ENCODE measurements at regions not wholly inside any gene's neighbourhood (a gene's known extent, or its start where the extent isn't known, plus 50 kb on each side); places are given as distances from the start of the nearest gene placed in this dataset.

DNA sequence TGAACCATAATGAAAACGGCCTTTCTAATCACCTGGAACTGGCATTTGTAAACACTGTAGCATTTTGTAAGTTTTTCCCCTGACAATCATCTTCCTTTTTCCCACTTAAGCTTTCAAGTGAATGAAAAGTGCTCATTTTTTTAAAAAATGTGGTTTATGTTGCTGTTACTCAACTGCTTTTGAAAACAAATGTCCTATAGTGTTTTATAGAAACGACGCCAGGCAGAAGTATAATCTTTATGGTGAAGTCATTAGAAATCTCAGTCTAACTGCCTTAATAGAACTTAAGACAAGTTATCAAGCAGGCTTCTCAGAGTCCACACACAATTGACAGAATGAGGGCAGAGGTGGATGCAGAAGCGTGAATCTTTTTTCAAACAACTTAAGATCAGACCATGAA, 442.3 kb downstream of the KLF12 start:
- TF ChIP-seq, protein P1, sequence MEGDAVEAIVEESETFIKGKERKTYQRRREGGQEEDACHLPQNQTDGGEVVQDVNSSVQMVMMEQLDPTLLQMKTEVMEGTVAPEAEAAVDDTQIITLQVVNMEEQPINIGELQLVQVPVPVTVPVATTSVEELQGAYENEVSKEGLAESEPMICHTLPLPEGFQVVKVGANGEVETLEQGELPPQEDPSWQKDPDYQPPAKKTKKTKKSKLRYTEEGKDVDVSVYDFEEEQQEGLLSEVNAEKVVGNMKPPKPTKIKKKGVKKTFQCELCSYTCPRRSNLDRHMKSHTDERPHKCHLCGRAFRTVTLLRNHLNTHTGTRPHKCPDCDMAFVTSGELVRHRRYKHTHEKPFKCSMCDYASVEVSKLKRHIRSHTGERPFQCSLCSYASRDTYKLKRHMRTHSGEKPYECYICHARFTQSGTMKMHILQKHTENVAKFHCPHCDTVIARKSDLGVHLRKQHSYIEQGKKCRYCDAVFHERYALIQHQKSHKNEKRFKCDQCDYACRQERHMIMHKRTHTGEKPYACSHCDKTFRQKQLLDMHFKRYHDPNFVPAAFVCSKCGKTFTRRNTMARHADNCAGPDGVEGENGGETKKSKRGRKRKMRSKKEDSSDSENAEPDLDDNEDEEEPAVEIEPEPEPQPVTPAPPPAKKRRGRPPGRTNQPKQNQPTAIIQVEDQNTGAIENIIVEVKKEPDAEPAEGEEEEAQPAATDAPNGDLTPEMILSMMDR (IDR thresholded peaks at IDR 0.05; ENCODE audit: low read depth, low read length): no peak
- peaks cover 8% of the 10 kb centered on the region for H3K36me3 ChIP-seq

DNA sequence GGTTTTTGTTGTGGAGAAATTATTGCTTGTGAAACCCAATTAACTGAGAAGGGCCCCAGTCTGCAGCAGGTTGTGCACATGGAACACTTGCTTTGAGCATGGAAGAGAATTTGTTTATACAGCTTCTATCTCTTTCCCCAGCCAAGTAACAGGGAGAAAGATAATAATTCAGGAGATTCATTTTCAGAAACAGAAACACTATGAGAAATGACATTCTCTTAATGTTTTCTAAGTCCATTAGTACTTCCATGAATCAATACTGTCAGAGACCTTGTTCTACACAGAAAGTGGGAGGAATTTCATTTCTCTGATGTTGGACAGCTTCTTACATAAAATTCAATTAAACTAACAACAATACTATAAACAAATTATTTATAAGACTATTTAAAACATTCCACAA, 446.3 kb downstream of the KLF12 start:
- H3K9me3 ChIP-seq (ENCODE audit: low read depth): no peaks in the 10 kb centered on the region

More for the DNA sequence above, 442.3 kb downstream of the KLF12 start:
- DNase-seq (ENCODE audit: low read depth in 1 of 2, low spot score in 1 of 2): no peak
- H3K27ac ChIP-seq: no peak overlapping the region
- H3K27me3 ChIP-seq: no peaks in the 10 kb centered on the region
- H3K4me1 ChIP-seq (ENCODE audit: low read depth): no peaks in the 10 kb centered on the region
- H3K4me3 ChIP-seq: no peak overlapping the region
- no peaks in the 10 kb centered on the region for H3K9me3 ChIP-seq (ENCODE audit: low read depth)

DNA sequence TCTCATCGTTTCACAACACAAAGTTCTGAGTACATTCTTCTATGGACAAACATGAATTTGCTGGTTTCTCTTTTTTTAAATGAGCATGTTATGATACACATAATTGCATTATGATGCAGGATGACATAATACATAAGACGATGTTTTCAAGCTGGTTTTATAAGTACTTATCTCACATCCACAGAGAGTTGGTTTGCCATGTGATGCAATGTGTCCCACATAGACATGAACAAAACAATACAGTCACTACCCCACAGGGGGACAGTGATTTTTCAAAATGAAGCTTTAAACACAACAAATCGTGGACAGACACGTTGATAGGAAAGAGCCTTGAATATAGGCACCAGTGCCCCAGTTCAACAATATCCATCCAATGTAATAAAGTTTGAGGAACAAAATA, 447.1 kb downstream of the KLF12 start:
- Histone ChIP-seq H3K27me3 (no peaks in the 10 kb centered on the region), H3K27ac (no peak overlapping the region), H3K4me1 (ENCODE audit: low read depth) (no peaks in the 10 kb centered on the region), H3K36me3 (no peaks in the 10 kb centered on the region), H3K4me3 (no peak overlapping the region), H3K9me3 (ENCODE audit: low read depth) (no peaks in the 10 kb centered on the region)
- TF ChIP-seq, protein P1 (IDR thresholded peaks at IDR 0.05; ENCODE audit: low read depth, low read length): no peak
- DNase-seq (ENCODE audit: low read depth in 1 of 2, low spot score in 1 of 2): peak in 1 of 2 donors; percentile 38

More for the DNA sequence above, 446.3 kb downstream of the KLF12 start:
- H3K27ac ChIP-seq: no peak overlapping the region
- no peaks in the 10 kb centered on the region for H3K36me3 ChIP-seq
- DNase-seq (ENCODE audit: low read depth in 1 of 2, low spot score in 1 of 2): no peak
- no peaks in the 10 kb centered on the region for H3K27me3 ChIP-seq
- H3K4me1 ChIP-seq (ENCODE audit: low read depth): no peaks in the 10 kb centered on the region
- no peak overlapping the region for H3K4me3 ChIP-seq
- TF ChIP-seq, protein P1 (IDR thresholded peaks at IDR 0.05; ENCODE audit: low read depth, low read length): no peak

DNA sequence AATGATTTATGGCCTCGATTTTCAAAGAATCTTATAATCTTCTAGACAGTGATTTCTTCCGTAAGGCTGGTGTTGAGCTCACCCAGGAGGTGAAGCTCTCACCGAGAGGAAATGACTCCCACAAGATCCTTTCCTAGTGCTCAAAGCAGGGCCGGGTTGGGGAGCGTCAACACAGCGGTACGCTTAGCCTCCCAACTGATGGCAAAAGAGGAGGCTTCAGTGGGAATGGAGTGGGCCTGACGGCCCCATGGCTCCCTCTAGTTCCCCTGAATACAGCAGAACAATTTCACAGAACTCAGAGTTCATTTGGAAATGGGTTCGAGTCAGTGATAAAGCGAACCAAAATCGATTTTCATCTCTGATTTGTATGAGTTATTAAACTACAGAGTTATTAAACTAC, 449.5 kb downstream of the KLF12 start:
- TF ChIP-seq, protein P1 (IDR thresholded peaks at IDR 0.05; ENCODE audit: low read depth, low read length): no peak
- Histone ChIP-seq H3K27me3 (no peaks in the 10 kb centered on the region), H3K36me3 (no peaks in the 10 kb centered on the region), H3K27ac (no peak overlapping the region), H3K9me3 (ENCODE audit: low read depth) (no peaks in the 10 kb centered on the region), H3K4me1 (ENCODE audit: low read depth) (no peaks in the 10 kb centered on the region), H3K4me3 (no peak overlapping the region)
- no peak for DNase-seq (ENCODE audit: low read depth in 1 of 2, low spot score in 1 of 2)

DNA sequence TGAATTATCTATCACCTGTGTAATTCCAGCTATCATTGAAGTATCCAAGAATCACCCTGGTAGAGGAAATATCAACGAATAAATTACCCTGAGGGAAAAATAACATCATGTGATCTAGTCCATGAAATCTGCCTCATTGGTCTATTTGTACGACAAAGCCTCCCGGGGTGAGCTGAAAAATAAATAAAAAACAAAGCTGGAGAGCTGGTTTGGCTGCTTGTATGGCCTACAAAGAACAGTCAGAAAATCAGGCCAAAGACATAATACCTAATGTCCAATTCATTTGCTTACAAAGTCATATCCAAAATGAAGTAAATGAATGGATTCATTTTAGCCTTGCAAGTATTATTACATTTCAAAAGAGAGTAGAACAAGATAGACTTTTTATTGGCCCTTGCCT, 449.9 kb downstream of the KLF12 start:
- Histone ChIP-seq H3K27ac (no peak overlapping the region), H3K4me3 (no peak overlapping the region), H3K4me1 (ENCODE audit: low read depth) (no peaks in the 10 kb centered on the region), H3K36me3 (no peaks in the 10 kb centered on the region), H3K27me3 (no peaks in the 10 kb centered on the region), H3K9me3 (ENCODE audit: low read depth) (no peaks in the 10 kb centered on the region)
- TF ChIP-seq, protein P1 (IDR thresholded peaks at IDR 0.05; ENCODE audit: low read depth, low read length): no peak
- DNase-seq (ENCODE audit: low read depth in 1 of 2, low spot score in 1 of 2): no peak

DNA sequence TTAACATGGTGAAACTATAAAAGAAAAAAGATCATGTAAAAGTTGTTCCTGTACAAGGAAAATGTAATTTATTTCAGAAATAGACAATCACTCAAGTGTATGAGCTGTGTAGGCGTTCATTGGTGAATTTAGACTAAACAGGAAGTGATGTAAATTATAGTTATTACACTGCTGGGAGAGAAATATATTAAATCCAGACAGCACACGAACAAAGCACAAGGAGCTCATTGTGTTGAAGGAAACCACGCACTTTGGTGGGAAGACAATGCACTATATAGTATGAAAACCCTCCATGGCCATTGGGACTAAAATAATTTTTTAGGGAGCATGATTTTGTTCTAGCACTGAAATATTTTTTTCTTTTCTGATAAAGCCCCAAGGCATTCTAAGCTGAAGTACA, 450.5 kb downstream of the KLF12 start:
- TF ChIP-seq, protein P1 (IDR thresholded peaks at IDR 0.05; ENCODE audit: low read depth, low read length): no peak
- no peak overlapping the region for H3K4me3 ChIP-seq
- H3K4me1 ChIP-seq (ENCODE audit: low read depth): no peaks in the 10 kb centered on the region
- H3K9me3 ChIP-seq (ENCODE audit: low read depth): no peaks in the 10 kb centered on the region
- no peaks in the 10 kb centered on the region for H3K36me3 ChIP-seq
- DNase-seq (ENCODE audit: low read depth in 1 of 2, low spot score in 1 of 2): no peak
- no peaks in the 10 kb centered on the region for H3K27me3 ChIP-seq
- no peak overlapping the region for H3K27ac ChIP-seq

Data from cardiac muscle cell (in vitro differentiated cells and primary cell).